Neural progenitor cell (in vitro differentiated cells): ENCODE measurements at regions not wholly inside any gene's neighbourhood (a gene's known extent, or its start where the extent isn't known, plus 50 kb on each side); places are given as distances from the start of the nearest gene placed in this dataset.

Source experiments
- DNase-seq: peaks from one replicate; pipeline ENCODE4 v3.0.0-alpha.2; 2016; ENCODE audit warnings: low spot score
- H2AFZ ChIP-seq: fragments of 200-600 bp; sonication (generic); replicated peaks from 2 replicates; pipeline ENCODE4 v1.6.1; 2016; ENCODE audit warnings: antibody characterized with exemption
- H3F3A ChIP-seq: fragments of 200-600 bp; sonication (generic); 2 replicates; pipeline ENCODE4 v1.6.1; 2016; ENCODE audit warnings: antibody characterized with exemption, low read depth
- H3K27ac ChIP-seq: fragments of 200-600 bp; sonication (generic); 2 replicates; pipeline ENCODE4 v1.5.1; 2016; ENCODE audit warnings: mild to moderate bottlenecking
- H3K27me3 ChIP-seq: fragments of 200-600 bp; sonication (generic); 2 replicates; pipeline ENCODE4 v1.6.1; 2016; ENCODE audit warnings: mild to moderate bottlenecking, moderate library complexity
- H3K36me3 ChIP-seq: fragments of 200-600 bp; sonication (generic); 2 replicates; pipeline ENCODE4 v1.5.1; 2016
- H3K4me1 ChIP-seq: fragments of 200-600 bp; sonication (generic); 2 replicates; pipeline ENCODE4 v1.6.1; 2016; ENCODE audit warnings: mixed run types
- H3K4me2 ChIP-seq: fragments of 200-600 bp; sonication (generic); 2 replicates; pipeline ENCODE4 v1.6.1; 2016
- H3K4me3 ChIP-seq: fragments of 200-600 bp; sonication (generic); 2 replicates; pipeline ENCODE4 v1.5.1; 2016
- H3K79me2 ChIP-seq: fragments of 200-600 bp; sonication (generic); 2 replicates; pipeline ENCODE4 v1.6.1; 2016; ENCODE audit warnings: low read depth
- H3K9ac ChIP-seq: fragments of 200-600 bp; sonication (generic); 2 replicates; pipeline ENCODE4 v1.6.1; 2016
- H3K9me3 ChIP-seq: fragments of 200-600 bp; sonication (generic); 2 replicates; pipeline ENCODE4 v1.5.1; 2016; ENCODE audit warnings: low read depth
- H4K20me1 ChIP-seq: fragments of 200-600 bp; sonication (generic); 2 replicates; pipeline ENCODE4 v1.6.1; 2016; ENCODE audit warnings: low read depth
- H3K27ac Mint-ChIP-seq: 3 replicates; pipeline ENCODE4 v1.8.0; 2021; ENCODE audit warnings: mixed read lengths
- H3K27me3 Mint-ChIP-seq: 2 replicates; pipeline ENCODE4 v1.8.0; 2022; ENCODE audit warnings: low read depth, mild to moderate bottlenecking, inconsistent platforms, moderate library complexity, mixed read lengths; ENCODE audit not compliant: insufficient read depth
- H3K36me3 Mint-ChIP-seq: 3 replicates; pipeline ENCODE4 v1.8.0; 2021; ENCODE audit warnings: mixed read lengths
- H3K4me1 Mint-ChIP-seq: 3 replicates; pipeline ENCODE4 v1.8.0; 2021; ENCODE audit warnings: mixed read lengths
- H3K4me3 Mint-ChIP-seq: 3 replicates; pipeline ENCODE4 v1.8.0; 2021; ENCODE audit warnings: mild to moderate bottlenecking, moderate library complexity, mixed read lengths
- H3K9me3 Mint-ChIP-seq: 3 replicates; pipeline ENCODE4 v1.8.0; 2020; ENCODE audit warnings: mixed read lengths
- EZH2 ChIP-seq: fragments of 200-600 bp; sonication (generic); IDR thresholded peaks from 2 replicates; pipeline ENCODE4 v1.6.1; 2017; ENCODE audit warnings: antibody characterized with exemption, mild to moderate bottlenecking, moderate library complexity
- EZH2phosphoT487 ChIP-seq: fragments of 200-600 bp; sonication (generic); IDR thresholded peaks from 2 replicates; pipeline ENCODE4 v1.6.1; 2017; ENCODE audit warnings: antibody characterized with exemption
- TF ChIP-seq, protein P1 (sequence below): fragments of 200-600 bp; sonication (generic); IDR thresholded peaks from 2 replicates; pipeline ENCODE4 v1.5.1; 2017; ENCODE audit warnings: antibody characterized with exemption, mild to moderate bottlenecking

DNA sequence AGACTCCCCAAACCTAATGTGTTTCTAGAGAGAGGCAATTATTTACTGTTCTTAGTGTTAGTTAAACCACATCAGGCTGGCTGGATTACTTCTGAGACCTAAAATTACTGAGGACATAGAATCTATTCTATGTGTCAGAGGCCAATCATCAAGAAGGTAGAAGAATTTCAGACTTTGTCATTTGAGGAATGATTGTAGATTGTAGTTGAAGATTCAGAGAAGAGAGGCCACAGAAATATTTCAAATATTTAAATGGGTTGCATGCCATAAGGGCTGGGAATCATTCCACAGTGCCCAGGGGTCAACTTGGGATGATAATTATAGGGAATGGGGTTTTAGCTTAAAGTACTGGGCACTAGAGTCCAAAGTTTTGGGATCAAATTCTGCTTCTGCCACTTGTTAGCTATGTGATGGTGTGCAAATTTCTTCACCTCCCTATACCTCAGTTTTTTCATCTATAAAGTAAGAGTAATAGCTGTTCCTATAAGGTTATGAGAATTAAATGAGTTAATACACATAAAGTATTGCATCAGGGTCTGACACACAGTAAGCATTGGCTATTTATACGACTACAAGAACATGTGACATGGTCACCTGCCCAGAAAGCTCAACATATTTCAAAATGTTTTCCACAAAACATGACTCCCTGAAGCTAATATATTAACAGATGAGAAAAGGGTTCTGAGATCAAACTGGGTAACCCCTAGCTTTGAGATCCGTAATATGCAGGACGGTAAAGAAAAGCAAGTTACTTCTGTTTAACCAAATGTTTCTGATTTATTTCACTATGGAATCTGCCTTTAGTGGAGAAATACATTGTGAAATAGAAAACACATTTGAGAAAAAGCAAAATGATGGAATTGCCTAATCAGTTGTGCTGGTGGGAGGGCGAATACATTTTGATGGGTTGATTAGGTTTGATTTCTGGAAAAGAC lies 69.7 kb upstream of the SPAG17 start:
- Histone ChIP-seq H3K79me2 (no peaks in the 10 kb centered on the region), H3K4me2 (no peak overlapping the region), H3K36me3 (no peaks in the 10 kb centered on the region), H3K9me3 (no peaks in the 10 kb centered on the region), H3K4me3 (no peak overlapping the region), H3F3A (peaks cover 13% of the 10 kb centered on the region), H3K9ac (no peak overlapping the region), H3K27ac (no peak overlapping the region), H4K20me1 (no peaks in the 10 kb centered on the region), H3K4me1 (peaks cover 13% of the 10 kb centered on the region), H2AFZ (no peak overlapping the region), H3K27me3 (no peaks in the 10 kb centered on the region)
- Mint-ChIP-seq H3K9me3 (no peaks in the 10 kb centered on the region), H3K27ac (no peak overlapping the region), H3K36me3 (no peaks in the 10 kb centered on the region), H3K4me3 (no peak overlapping the region), H3K27me3 (no peaks in the 10 kb centered on the region), H3K4me1 (peaks cover 20% of the 10 kb centered on the region)
- TF ChIP-seq, protein P1, sequence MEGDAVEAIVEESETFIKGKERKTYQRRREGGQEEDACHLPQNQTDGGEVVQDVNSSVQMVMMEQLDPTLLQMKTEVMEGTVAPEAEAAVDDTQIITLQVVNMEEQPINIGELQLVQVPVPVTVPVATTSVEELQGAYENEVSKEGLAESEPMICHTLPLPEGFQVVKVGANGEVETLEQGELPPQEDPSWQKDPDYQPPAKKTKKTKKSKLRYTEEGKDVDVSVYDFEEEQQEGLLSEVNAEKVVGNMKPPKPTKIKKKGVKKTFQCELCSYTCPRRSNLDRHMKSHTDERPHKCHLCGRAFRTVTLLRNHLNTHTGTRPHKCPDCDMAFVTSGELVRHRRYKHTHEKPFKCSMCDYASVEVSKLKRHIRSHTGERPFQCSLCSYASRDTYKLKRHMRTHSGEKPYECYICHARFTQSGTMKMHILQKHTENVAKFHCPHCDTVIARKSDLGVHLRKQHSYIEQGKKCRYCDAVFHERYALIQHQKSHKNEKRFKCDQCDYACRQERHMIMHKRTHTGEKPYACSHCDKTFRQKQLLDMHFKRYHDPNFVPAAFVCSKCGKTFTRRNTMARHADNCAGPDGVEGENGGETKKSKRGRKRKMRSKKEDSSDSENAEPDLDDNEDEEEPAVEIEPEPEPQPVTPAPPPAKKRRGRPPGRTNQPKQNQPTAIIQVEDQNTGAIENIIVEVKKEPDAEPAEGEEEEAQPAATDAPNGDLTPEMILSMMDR = no peak
- TF ChIP-seq EZH2phosphoT487 = no peak
- TF ChIP-seq EZH2 = no peak
- no peak for DNase-seq

DNA sequence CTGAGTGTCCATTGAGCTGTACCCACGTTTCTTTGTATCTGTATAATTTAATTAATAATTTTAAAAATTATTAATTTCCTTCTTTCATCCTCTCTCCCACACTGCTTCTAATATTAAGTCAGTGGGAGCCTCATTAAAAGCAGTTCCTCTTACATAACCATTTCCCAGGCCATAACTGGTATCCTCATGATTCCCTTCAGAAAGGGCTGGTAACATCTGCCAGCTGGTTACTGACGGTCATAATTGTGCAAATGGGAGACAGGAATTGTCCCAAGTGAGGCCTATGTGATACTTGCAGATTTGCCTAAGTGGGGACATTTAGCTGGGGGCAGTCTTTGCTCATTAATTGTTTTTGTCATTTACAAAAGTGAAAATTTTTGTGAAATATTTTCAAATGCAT lies 69.0 kb upstream of the SPAG17 start:
- no peak overlapping the region for H3K9ac ChIP-seq
- no peaks in the 10 kb centered on the region for H3K9me3 ChIP-seq
- Mint-ChIP-seq H3K4me3 (no peak overlapping the region), H3K27ac (no peak overlapping the region), H3K4me1 (peaks cover 26% of the 10 kb centered on the region), H3K9me3 (no peaks in the 10 kb centered on the region), H3K36me3 (no peaks in the 10 kb centered on the region), H3K27me3 (no peaks in the 10 kb centered on the region)
- no peaks in the 10 kb centered on the region for H4K20me1 ChIP-seq
- no peak overlapping the region for H3K27ac ChIP-seq
- no peaks in the 10 kb centered on the region for H3K79me2 ChIP-seq
- no peaks in the 10 kb centered on the region for H3K36me3 ChIP-seq
- H3K4me3 ChIP-seq = no peak overlapping the region
- no peak overlapping the region for H2AFZ ChIP-seq
- no peak for DNase-seq
- peaks cover 20% of the 10 kb centered on the region for H3K4me1 ChIP-seq
- H3K27me3 ChIP-seq = no peaks in the 10 kb centered on the region
- no peak overlapping the region for H3K4me2 ChIP-seq
- TF ChIP-seq, protein P1 = no peak
- TF ChIP-seq EZH2 (no peak), EZH2phosphoT487 (no peak)
- H3F3A ChIP-seq = peaks cover 20% of the 10 kb centered on the region

DNA sequence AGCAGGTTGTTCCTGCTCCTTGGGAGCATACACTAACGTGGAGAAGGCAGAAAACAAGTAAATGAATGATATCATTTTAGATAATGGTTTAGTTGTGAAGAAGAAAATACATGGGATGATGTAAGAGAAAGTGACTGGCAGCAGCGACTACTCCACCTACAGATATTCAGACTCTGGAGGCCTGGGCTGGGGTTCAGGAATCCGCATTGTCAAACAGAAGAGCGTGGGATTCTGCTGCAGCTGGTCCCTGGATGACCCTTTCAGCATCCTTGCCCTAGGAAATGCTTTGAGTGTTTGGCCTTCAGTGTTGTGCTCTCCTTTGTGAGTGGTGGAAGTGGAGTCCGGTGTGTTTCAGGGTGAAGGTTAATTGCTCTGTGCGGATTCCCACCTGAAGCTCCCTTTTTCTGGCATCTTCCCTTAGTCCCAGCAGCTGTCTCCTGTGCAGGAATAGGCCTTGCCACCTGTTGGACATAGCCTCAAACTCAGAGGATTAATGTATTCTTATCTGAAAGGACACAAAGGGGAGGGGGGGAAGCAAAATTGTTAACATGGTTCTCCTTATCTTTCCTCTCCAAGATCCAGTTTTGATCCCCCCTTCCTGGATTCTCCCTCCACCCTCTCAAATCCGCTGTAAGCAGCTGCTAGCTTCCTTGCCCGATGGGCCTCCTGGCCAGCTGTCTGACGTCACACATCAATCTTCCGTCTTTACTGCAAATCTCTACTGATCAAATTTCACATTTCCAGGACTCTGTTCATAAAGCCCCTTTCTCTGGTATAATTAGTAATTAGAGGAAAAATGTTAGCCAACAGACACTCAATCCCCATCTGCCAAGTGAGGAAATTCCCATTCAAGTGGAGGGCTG lies 68.3 kb upstream of the SPAG17 start:
- Histone ChIP-seq H3K79me2 (no peaks in the 10 kb centered on the region), H2AFZ (no peak overlapping the region), H4K20me1 (no peaks in the 10 kb centered on the region), H3K9me3 (no peaks in the 10 kb centered on the region), H3K36me3 (no peaks in the 10 kb centered on the region), H3K4me2 (no peak overlapping the region), H3K4me1 (peaks cover 24% of the 10 kb centered on the region), H3F3A (peaks cover 20% of the 10 kb centered on the region), H3K27me3 (no peaks in the 10 kb centered on the region), H3K27ac (no peak overlapping the region), H3K9ac (no peak overlapping the region), H3K4me3 (no peak overlapping the region)
- TF ChIP-seq, protein P1 = no peak
- TF ChIP-seq EZH2 (no peak), EZH2phosphoT487 (no peak)
- H3K4me3 Mint-ChIP-seq = no peak overlapping the region
- H3K4me1 Mint-ChIP-seq = peaks cover 26% of the 10 kb centered on the region
- H3K9me3 Mint-ChIP-seq = no peaks in the 10 kb centered on the region
- H3K36me3 Mint-ChIP-seq = no peaks in the 10 kb centered on the region
- no peak for DNase-seq
- no peak overlapping the region for H3K27ac Mint-ChIP-seq
- no peaks in the 10 kb centered on the region for H3K27me3 Mint-ChIP-seq
